HL-60/S4 (cell line): ENCODE measurements at regions not wholly inside any gene's neighbourhood (a gene's known extent, or its start where the extent isn't known, plus 50 kb on each side); places are given as distances from the start of the nearest gene placed in this dataset.
"Not testable (repeated sequence)": the region's sequence is repeated elsewhere in the genome, so short reads cannot be mapped to it uniquely, and the experiment has no call there.

Source experiments
- in situ Hi-C: fragments of 300-500 bp; cut with MboI; formaldehyde crosslinking; loops from 2 replicates; pipeline ENCODE4 v1.14.3; 2022; ENCODE audit warnings: low sequenced_read_pairs

GRCh38 chr10:3879073-3879472, 94.1 kb upstream of the KLF6 start:
- in situ Hi-C loops = no loop called here

- in situ Hi-C loops = no loop called here
Observed at GRCh38 chr10:3877211-3878000, 92.4 kb upstream of the KLF6 start.

- in situ Hi-C loops = no loop called here
Observed at GRCh38 chr10:3876350-3876962, 91.4 kb upstream of the KLF6 start.

DNA sequence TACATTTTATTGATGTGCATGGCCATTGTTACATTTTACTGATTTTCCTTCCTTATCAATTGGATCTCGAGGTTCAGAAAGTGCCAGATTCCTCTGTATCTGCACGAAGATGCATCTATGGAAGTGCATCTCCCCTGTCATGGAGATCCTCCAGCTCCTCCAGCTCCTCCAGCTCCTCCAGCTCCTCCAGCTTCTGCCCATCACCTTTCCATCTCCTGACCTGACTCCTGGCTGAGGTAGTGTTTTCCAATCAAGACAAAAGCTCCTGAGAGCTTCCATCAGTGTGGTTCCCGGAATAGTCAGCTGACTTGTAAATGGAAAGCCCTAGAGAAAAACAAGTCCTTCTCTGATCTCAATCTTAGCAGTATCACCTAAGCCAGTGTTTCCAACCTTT, 90.8 kb upstream of the KLF6 start:
- in situ Hi-C loops = no loop called here

- in situ Hi-C loops = no loop called here
Observed at GRCh38 chr10:3874990-3875841, 90.2 kb upstream of the KLF6 start.

GRCh38 chr10:3874610-3874989, 89.6 kb upstream of the KLF6 start:
- in situ Hi-C loops = not testable (repeated sequence)

DNA sequence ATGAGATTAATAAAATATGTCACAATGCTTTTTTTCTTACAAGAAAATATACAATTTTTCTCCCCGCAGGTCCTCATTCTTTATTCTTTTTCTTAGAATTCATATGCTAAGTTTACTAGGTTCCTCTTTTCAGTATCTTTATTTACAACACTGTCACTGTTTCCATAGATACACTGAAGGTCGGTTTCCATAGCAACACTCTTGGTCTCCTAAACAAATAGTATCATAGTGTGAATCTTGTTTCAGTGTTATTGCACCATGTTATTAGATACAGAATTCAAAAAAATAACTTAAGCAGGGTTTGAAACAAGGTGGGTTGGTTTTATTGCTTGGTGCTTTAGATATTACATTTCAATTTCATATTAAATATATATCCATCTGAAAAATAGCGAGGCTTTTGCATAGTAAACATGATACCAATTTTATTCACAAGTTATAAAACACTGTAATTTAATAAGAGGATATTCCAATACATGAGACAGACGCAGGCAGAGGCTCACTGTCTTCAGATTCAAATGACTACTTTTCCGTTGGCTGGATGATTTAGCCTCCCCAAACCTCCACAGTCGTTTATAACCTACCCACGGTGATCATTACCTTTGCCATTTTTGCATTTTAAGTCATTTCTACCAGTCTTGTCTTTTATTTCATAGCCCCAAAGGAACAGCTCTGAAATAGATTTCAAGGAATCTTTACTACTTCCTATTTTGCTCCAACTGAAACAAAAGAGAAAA, 88.9 kb upstream of the KLF6 start:
- in situ Hi-C loops = no loop called here

DNA sequence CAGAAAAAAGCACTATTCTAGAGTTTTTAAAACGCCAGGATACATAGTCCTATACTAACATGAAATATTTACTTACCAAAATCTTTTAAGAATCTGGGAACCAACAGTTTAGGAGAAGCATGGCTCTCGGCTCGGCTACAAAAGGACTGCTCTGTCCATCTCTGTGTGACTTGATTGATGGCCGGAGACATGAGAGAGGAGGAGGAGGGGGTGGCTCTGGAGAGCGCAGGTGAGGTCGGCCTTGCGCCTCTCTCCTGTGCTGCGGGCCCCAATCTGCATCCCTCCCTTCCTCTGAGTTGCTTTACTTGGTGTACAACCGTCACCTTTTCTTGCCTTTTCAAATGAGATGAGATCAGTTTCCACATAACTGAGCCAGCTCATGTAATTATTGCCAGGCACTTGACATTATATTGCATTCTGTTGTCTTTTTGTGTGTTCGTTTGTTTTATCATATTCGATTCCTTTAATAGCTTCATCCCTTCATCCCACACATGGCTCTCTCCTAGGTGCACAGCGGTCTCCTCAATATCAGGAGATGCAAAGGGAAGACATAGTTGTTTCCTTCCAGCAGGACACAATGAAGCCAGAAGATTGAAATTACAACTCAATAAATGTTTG, 87.8 kb upstream of the KLF6 start:
- in situ Hi-C loops = no loop called here

GRCh38 chr10:3871424-3871996, 86.5 kb upstream of the KLF6 start:
- in situ Hi-C loops = no loop called here

DNA sequence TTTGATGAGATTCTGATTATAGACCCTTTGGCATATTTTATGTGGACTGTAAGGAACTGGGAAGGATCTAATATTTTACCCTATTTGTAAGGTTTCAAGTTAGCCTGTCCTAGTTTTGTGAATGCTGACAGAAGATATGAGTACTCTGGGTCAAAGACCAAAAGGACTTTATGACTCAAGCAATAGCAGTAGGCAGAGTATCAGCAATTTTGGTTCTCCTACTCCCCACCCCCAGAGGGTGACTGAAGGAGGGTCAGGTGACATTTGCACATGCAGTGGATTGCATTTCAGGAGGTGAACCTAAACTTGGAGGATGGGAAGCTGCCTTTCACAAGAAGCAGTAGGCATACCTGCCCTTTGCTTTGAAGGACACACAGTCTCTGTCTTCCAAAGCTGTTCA, 84.0 kb upstream of the KLF6 start:
- in situ Hi-C loops = no loop called here

- in situ Hi-C loops = no loop called here
Observed at GRCh38 chr10:3868271-3868664, 83.3 kb upstream of the KLF6 start.

GRCh38 chr10:3867454-3868270, 82.7 kb upstream of the KLF6 start:
- in situ Hi-C loops = no loop called here

- in situ Hi-C loops = no loop called here
Observed at GRCh38 chr10:3866332-3866731, 81.3 kb upstream of the KLF6 start.

GRCh38 chr10:3865565-3865964, 80.6 kb upstream of the KLF6 start:
- in situ Hi-C loops = no loop called here

DNA sequence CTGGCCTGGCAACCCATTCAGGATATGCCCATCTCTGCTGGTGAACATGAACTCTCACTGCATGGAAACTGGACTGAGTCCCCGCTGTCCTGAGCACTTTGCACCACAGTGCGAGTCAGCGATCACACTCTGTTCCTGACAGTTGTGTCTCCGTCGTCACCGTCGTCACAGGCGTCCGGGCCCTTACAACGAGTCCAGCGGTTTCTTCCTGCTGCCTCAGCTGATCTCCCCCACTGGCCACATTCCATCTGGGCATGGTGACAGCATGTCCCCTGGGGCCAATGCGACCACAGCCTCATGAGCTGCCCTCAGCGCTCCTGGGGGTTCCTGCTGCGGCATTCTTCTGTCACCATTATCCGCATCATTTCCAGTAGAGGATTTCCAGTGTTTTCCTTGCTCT, 76.8 kb upstream of the KLF6 start:
- in situ Hi-C loops = no loop called here

GRCh38 chr10:3858051-3858845, 73.2 kb upstream of the KLF6 start:
- in situ Hi-C loops = no loop called here

DNA sequence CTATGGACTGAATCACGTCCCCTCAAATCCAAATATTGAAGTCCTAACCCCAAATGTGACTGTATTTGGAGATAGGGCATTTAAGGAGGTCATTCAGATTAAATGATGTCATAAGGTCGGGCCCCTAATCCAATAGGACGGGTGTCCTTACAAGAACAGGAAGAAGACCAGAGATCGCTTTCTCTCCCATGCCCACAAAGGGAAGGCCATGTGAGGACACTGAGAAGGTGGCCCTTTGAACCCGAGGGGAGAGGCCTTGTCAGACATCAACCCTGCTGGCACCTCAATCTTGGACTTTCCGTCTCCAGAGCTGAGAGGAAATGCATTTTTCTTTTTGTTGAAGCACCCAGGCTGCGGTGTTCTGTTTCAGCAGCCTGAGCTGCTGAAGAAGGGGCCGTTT, 72.3 kb upstream of the KLF6 start:
- in situ Hi-C loops = no loop called here

GRCh38 chr10:3856593-3856992, 71.6 kb upstream of the KLF6 start:
- in situ Hi-C loops = no loop called here
